Naive thymus-derived CD4-positive, alpha-beta T cell (primary cell): ENCODE measurements at regions not wholly inside any gene's neighbourhood (a gene's known extent, or its start where the extent isn't known, plus 50 kb on each side); places are given as distances from the start of the nearest gene placed in this dataset.

Experiments
- ATAC-seq: fragments of 150-1000 bp; cut with Tn5 transposase; 2 replicates; pipeline ENCODE4 v1.10.0; 2021; ENCODE audit warnings: mild to moderate bottlenecking, moderate library complexity
- CTCF ChIA-PET: fragments of 350-600 bp; sonication (Branson Sonifier 250); formaldehyde crosslinking; loops from one replicate; lab custom pipeline; 2021; ENCODE audit warnings: antibody characterized with exemption; lab: Charles Lee
- POLR2A ChIA-PET: fragments of 350-600 bp; sonication (Branson Sonifier 250); formaldehyde crosslinking; loops from one replicate; lab custom pipeline; 2021; ENCODE audit warnings: antibody characterized with exemption, inconsistent platforms; lab: Charles Lee
- DNase-seq, 9 donors: peaks; one replicate each; pipeline versions ENCODE4 v3.0.0 to v3.0.0-alpha.2; 2020 to 2022; ENCODE audit warnings: mixed read lengths in 1 of 9
- H3K27ac ChIP-seq: one replicate; pipeline ENCODE4 v1.7.0; 2013; ENCODE audit warnings: mild to moderate bottlenecking, low read depth, low read length, moderate library complexity
- H3K27me3 ChIP-seq, 2 donors: one replicate each; pipeline ENCODE4 v1.7.0; 2013; ENCODE audit warnings: low read length in 2 of 2, mild to moderate bottlenecking in 2 of 2, moderate library complexity in 2 of 2; ENCODE audit not compliant: control insufficient read depth in 2 of 2, insufficient read depth in 2 of 2
- H3K36me3 ChIP-seq, 3 experiments: 1 replicate in 2 of 3; 2 replicates in 1 of 3; pipeline ENCODE4 v1.7.0; 2013; ENCODE audit warnings: low read length in 3 of 3, mild to moderate bottlenecking in 3 of 3, moderate library complexity in 1 of 3; ENCODE audit not compliant: insufficient read depth in 3 of 3, control insufficient read depth in 2 of 3
- H3K4me1 ChIP-seq, 2 donors: one replicate each; pipeline ENCODE4 v1.7.0; 2013; ENCODE audit warnings: low read length in 2 of 2, mild to moderate bottlenecking in 2 of 2, moderate library complexity in 1 of 2; ENCODE audit not compliant: control insufficient read depth in 2 of 2, insufficient read depth in 2 of 2
- H3K4me3 ChIP-seq: 2 replicates; pipeline ENCODE4 v1.7.0; 2013; ENCODE audit warnings: mild to moderate bottlenecking, low read length
- H3K9me3 ChIP-seq, 3 experiments: 1 replicate in 2 of 3; 2 replicates in 1 of 3; pipeline ENCODE4 v1.7.0; 2013; ENCODE audit warnings: low read length in 3 of 3; ENCODE audit not compliant: control insufficient read depth in 2 of 3
- H3K27ac Mint-ChIP-seq, 9 donors: one replicate each; pipeline ENCODE4 v1.8.0; 2020 to 2022; ENCODE audit warnings: mixed read lengths in 9 of 9, mild to moderate bottlenecking in 8 of 9, moderate library complexity in 5 of 9, inconsistent platforms in 2 of 9
- H3K27me3 Mint-ChIP-seq, 5 donors: one replicate each; pipeline ENCODE4 v1.8.0; 2021 to 2022; ENCODE audit warnings: mixed read lengths in 5 of 5, mild to moderate bottlenecking in 1 of 5
- H3K36me3 Mint-ChIP-seq, 5 donors: one replicate each; pipeline ENCODE4 v1.8.0; 2020 to 2022; ENCODE audit warnings: mixed read lengths in 5 of 5, mild to moderate bottlenecking in 3 of 5, inconsistent platforms in 1 of 5
- H3K4me1 Mint-ChIP-seq, 7 donors: one replicate each; pipeline ENCODE4 v1.8.0; 2020 to 2022; ENCODE audit warnings: mixed read lengths in 7 of 7, mild to moderate bottlenecking in 3 of 7, inconsistent platforms in 1 of 7
- H3K4me3 Mint-ChIP-seq, 10 donors: one replicate each; pipeline ENCODE4 v1.8.0; 2020 to 2022; ENCODE audit warnings: mild to moderate bottlenecking in 10 of 10, mixed read lengths in 10 of 10, moderate library complexity in 6 of 10, inconsistent platforms in 2 of 10
- H3K9me3 Mint-ChIP-seq, 11 donors: one replicate each; pipeline ENCODE4 v1.8.0; 2020 to 2022; ENCODE audit warnings: mixed read lengths in 11 of 11, mild to moderate bottlenecking in 4 of 11, inconsistent platforms in 1 of 11, moderate library complexity in 1 of 11
- intact Hi-C, 2 donors: fragments of 100-400 bp; cut with micrococcal nuclease; formaldehyde crosslinking; loops; one replicate each; pipeline ENCODE4 v1.15.1; 2023

DNA sequence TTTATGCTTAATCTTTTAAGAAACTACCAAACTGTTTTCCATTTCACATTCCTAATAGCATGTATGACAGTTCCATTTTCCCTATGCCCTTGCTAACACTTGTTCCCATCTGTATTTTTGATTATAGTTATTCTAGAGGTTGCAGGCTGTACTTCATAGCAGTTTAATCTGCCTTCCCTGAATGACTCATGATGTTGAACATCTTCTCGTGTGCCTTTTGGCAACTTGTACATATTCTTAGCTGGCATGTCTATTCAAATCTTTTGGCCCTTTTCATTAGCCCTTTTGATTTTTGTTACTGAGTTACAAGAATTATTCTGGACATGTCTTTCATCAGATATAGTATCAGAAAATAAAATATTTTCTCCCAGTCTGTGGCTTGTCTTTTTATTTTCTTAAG, 320.3 kb downstream of the DIRAS2 start:
- Histone ChIP-seq H3K9me3 (no peaks in the 10 kb centered on the region), H3K27ac (no peak overlapping the region), H3K36me3 (no peaks in the 10 kb centered on the region), H3K4me1 (no peaks in the 10 kb centered on the region), H3K4me3 (no peak overlapping the region), H3K27me3 (no peaks in the 10 kb centered on the region)
- Mint-ChIP-seq H3K9me3 (peaks cover 0 to 2% (median 0%) of the 10 kb centered on the region in 11 donors), H3K27me3 (peaks cover 11 to 41% (median 22%) of the 10 kb centered on the region in 5 donors), H3K4me3 (no peak overlapping the region), H3K36me3 (no peaks in the 10 kb centered on the region), H3K27ac (no peak overlapping the region), H3K4me1 (no peaks in the 10 kb centered on the region)
- DNase-seq (no peak), ATAC-seq (no peak)
- intact Hi-C loops, result no loop called here
- POLR2A ChIA-PET, result no interaction called here
- CTCF ChIA-PET, result no interaction called here

DNA sequence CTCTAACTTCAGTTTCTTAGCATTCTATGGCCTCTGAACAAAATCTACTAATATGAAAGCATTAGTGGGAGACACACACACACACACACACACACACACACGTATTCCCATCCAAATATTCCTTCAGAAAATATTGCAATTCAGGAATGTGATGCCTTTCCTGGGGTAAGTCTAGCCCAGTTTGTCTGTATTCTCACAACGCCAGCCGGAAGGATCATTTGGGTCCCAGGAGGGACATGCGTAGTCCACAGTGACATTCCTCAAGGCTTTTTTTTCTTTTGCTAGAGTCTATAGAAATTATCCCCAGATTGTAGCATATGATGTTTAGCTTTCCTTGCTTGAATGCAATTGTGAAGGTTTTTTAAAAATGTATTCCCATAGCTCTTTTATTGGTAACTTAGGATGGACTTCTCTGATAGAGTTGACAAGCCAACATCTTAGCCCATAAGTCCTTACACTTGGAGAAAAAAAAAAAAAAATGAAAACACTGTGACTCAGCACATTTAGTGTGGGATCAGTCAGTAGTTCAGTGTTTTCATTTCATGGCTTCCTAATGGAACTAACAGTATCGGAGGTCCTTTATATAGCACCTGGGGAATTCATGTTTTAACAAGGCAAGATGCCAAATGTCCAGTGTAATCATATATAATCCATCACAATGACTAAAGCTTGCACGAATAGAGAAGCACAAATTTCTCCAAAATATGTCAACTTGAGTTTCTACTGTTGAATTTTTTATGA, 316.5 kb downstream of the DIRAS2 start:
- Histone ChIP-seq H3K4me1 (no peaks in the 10 kb centered on the region), H3K9me3 (no peaks in the 10 kb centered on the region), H3K27me3 (peaks cover 0 to 4% of the 10 kb centered on the region in 2 donors), H3K36me3 (no peaks in the 10 kb centered on the region), H3K4me3 (no peak overlapping the region), H3K27ac (no peak overlapping the region)
- ChIA-PET CTCF (no interaction called here), POLR2A (interaction anchor here (0.7 kb wide), 1 partner anchor 13 kb away, joined by 3 read pairs; no protein-coding TSS in a partner anchor)
- H3K27ac Mint-ChIP-seq, result no peak overlapping the region
- H3K9me3 Mint-ChIP-seq, result peaks cover 0 to 1% (median 0%) of the 10 kb centered on the region in 11 donors
- no peak overlapping the region for H3K4me3 Mint-ChIP-seq
- no peaks in the 10 kb centered on the region for H3K4me1 Mint-ChIP-seq
- intact Hi-C loops, result no loop called here
- no peak for DNase-seq
- H3K36me3 Mint-ChIP-seq, result no peaks in the 10 kb centered on the region
- peaks cover 16 to 45% (median 25%) of the 10 kb centered on the region in 5 donors for H3K27me3 Mint-ChIP-seq
- ATAC-seq, result no peak

DNA sequence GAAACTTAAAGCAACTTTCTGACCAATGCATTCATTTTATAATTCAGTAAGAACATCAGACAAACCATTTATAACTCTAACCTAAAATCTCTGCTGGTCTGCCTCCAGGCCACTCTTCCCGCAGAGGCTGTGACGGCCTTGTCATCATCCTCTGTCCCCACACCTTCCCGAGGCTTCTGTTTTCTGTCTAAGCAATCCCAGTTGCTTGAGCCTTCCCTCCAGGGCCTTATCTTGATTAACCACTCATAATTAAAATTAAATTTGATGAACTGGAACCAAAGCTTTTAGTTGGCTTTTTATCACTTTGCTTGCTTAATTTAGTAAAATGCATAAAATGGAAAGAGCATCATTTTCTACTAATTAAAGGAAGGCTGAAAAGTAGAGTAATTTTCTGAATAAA, 312.4 kb downstream of the DIRAS2 start:
- H3K36me3 Mint-ChIP-seq, result no peaks in the 10 kb centered on the region
- no peak overlapping the region for H3K27ac ChIP-seq
- intact Hi-C loops, result no loop called here
- H3K27me3 ChIP-seq, result peaks cover 0 to 4% of the 10 kb centered on the region in 2 donors
- H3K4me3 Mint-ChIP-seq, result no peak overlapping the region
- no peak for ATAC-seq
- no peak overlapping the region for H3K4me3 ChIP-seq
- no peaks in the 10 kb centered on the region for H3K36me3 ChIP-seq
- ChIA-PET CTCF (no interaction called here), POLR2A (no interaction called here)
- no peaks in the 10 kb centered on the region for H3K9me3 ChIP-seq
- no peak overlapping the region for H3K27ac Mint-ChIP-seq
- no peaks in the 10 kb centered on the region for H3K4me1 Mint-ChIP-seq
- H3K9me3 Mint-ChIP-seq, result peaks cover 0 to 1% (median 0%) of the 10 kb centered on the region in 11 donors
- no peak for DNase-seq
- peaks cover 33 to 73% (median 56%) of the 10 kb centered on the region in 5 donors for H3K27me3 Mint-ChIP-seq
- no peaks in the 10 kb centered on the region for H3K4me1 ChIP-seq

DNA sequence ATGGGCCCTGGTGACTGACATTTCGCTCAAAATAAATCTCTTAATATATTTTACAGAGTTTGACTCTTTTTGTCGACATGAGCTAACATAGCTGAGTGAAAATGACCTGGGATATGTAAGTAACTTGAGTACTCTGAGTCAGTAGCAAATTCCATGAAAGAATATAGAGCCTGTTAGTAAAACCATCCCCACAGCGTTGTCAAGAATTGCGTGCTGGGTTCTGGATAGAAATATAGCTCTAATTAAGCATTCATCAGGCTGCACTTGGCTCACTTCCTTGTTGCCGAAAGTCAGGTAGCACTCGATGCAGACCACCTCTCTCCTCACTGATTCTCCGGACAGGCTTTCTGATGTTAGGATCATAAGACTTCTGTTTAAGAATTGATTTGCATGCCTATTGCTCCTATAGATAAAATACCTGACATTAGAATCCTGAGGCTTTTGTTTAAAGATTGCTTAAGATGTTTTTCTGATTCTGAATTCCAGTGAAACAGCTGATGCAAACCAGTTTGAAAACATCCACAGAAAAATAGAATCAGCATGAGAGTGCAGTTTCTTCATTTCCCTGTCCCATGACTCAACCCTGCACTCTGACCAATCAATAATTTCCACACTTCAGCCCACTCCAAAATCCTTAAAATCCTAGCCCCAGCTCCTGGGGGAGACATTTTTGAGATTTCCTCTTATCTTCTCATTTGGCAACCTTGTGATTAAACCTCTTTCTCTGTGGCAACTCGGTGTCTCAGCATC, 310.6 kb downstream of the DIRAS2 start:
- H3K27ac Mint-ChIP-seq, result no peak overlapping the region
- no peaks in the 10 kb centered on the region for H3K4me1 Mint-ChIP-seq
- Histone ChIP-seq H3K9me3 (no peaks in the 10 kb centered on the region), H3K27me3 (peaks cover 0 to 4% of the 10 kb centered on the region in 2 donors), H3K4me3 (no peak overlapping the region), H3K36me3 (no peaks in the 10 kb centered on the region), H3K4me1 (no peaks in the 10 kb centered on the region), H3K27ac (no peak overlapping the region)
- no peak overlapping the region for H3K4me3 Mint-ChIP-seq
- ATAC-seq (no peak), DNase-seq (no peak)
- intact Hi-C loops, result no loop called here
- H3K27me3 Mint-ChIP-seq, result peaks cover 35 to 64% (median 52%) of the 10 kb centered on the region in 5 donors
- peaks cover 0 to 2% (median 0%) of the 10 kb centered on the region in 11 donors for H3K9me3 Mint-ChIP-seq
- no peaks in the 10 kb centered on the region for H3K36me3 Mint-ChIP-seq
- CTCF ChIA-PET, result no interaction called here
- POLR2A ChIA-PET, result no interaction called here

DNA sequence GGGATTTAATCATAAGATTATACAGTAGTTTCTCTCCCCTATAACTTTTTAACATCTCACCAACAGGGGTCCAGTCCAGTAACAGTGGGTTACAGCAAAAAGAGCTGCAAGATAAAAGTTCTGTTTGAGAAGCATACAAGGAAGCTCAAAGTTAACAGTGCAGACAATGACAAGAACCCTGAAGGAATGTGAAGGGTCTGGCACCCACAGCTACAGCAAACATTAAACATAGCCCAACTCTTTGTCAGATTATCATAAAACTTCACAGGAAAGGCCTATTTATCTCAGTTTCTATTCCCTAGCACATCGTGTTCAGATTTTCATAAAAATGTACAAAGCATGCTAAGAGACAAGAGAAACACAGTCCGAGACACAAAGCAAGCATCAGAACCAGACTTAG, 309.4 kb downstream of the DIRAS2 start:
- no peak overlapping the region for H3K27ac ChIP-seq
- intact Hi-C loops, result no loop called here
- Mint-ChIP-seq H3K27ac (no peak overlapping the region), H3K27me3 (peaks cover 36 to 58% (median 45%) of the 10 kb centered on the region in 5 donors), H3K9me3 (peaks cover 0 to 2% (median 0%) of the 10 kb centered on the region in 11 donors), H3K4me3 (no peak overlapping the region), H3K36me3 (no peaks in the 10 kb centered on the region), H3K4me1 (no peaks in the 10 kb centered on the region)
- CTCF ChIA-PET, result no interaction called here
- ATAC-seq, result no peak
- no peak for DNase-seq
- H3K27me3 ChIP-seq, result peaks cover 0 to 3% of the 10 kb centered on the region in 2 donors
- no peaks in the 10 kb centered on the region for H3K36me3 ChIP-seq
- POLR2A ChIA-PET, result no interaction called here
- no peaks in the 10 kb centered on the region for H3K9me3 ChIP-seq
- no peaks in the 10 kb centered on the region for H3K4me1 ChIP-seq
- H3K4me3 ChIP-seq, result no peak overlapping the region

DNA sequence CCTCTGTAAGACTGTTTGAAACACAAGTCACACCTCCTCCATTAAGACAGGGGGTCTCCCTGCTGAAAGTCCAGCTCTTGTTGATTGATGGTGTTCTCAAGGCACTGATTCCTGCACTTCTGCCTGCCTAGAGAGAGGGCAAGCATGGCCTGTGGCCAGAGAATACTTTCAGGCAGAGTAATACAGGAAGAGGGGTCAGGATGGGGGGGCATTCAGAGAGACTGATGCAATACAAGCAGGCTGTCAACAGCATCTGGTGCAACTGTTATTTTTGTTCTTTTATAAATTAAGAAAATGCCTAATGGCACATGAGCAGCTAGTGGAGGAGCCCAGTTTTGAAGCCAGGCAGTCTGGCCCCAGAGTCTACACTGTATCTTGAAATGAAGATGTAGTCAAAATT, 302.2 kb downstream of the DIRAS2 start:
- H3K27ac Mint-ChIP-seq, result no peak overlapping the region
- H3K4me1 Mint-ChIP-seq, result no peaks in the 10 kb centered on the region

More for the DNA sequence above, 302.2 kb downstream of the DIRAS2 start:
- Histone ChIP-seq H3K4me1 (no peaks in the 10 kb centered on the region), H3K36me3 (no peaks in the 10 kb centered on the region), H3K27ac (no peak overlapping the region), H3K9me3 (no peaks in the 10 kb centered on the region), H3K27me3 (peaks cover 0 to 4% of the 10 kb centered on the region in 2 donors), H3K4me3 (no peak overlapping the region)
- DNase-seq, result no peak
- peaks cover 0 to 5% (median 0%) of the 10 kb centered on the region in 11 donors for H3K9me3 Mint-ChIP-seq
- H3K27me3 Mint-ChIP-seq, result peaks cover 11 to 42% (median 31%) of the 10 kb centered on the region in 5 donors
- no peak for ATAC-seq
- POLR2A ChIA-PET, result no interaction called here
- no peak overlapping the region for H3K4me3 Mint-ChIP-seq
- peaks cover 0 to 8% (median 0%) of the 10 kb centered on the region in 5 donors for H3K36me3 Mint-ChIP-seq
- CTCF ChIA-PET, result no interaction called here
- intact Hi-C loops, result no loop called here
